Dedifferentiated amniotic fluid mesenchymal stem cell (primary cell): ENCODE measurements at regions not wholly inside any gene's neighbourhood (a gene's known extent, or its start where the extent isn't known, plus 50 kb on each side); places are given as distances from the start of the nearest gene placed in this dataset.

ENCODE experiments used
- DNase-seq: peaks from one replicate; pipeline ENCODE4 v3.0.0-alpha.2; 2016; ENCODE audit errors: extremely low spot score

DNA sequence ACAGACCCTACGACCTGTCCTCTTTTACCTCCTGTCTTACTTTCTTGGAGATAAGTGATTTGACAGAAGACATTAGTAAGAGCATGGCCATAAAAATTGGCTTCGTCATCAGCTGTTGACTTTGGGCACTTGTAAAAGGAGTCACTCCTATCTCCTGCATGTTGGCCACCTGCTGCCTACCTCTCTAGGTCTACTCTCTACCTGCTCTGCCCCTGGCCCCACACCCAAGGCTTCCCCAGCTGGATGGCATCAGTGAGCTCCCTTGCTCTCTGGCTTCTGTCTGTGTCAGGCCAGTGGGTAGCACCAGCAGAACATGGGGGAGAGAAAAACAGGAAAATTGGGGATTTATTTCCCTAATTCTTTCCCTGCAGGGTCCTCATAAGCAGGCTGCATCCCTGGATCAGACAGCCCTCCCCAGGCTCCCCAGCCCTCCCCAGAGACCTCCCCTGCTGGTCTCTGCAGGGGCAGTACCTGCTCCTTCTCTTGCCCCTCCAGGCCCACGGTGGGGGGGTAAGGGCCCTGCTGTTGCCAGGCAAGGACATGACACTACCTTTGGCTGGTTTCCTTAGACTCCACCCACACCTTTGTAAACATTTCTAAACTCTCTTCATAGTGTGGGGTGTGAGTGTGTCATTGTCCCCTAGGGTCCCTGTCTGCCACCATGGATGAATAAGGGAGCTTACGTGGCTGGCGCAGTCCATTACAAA lies 157.0 kb upstream of the NECTIN1 start:
- no peak for DNase-seq

DNA sequence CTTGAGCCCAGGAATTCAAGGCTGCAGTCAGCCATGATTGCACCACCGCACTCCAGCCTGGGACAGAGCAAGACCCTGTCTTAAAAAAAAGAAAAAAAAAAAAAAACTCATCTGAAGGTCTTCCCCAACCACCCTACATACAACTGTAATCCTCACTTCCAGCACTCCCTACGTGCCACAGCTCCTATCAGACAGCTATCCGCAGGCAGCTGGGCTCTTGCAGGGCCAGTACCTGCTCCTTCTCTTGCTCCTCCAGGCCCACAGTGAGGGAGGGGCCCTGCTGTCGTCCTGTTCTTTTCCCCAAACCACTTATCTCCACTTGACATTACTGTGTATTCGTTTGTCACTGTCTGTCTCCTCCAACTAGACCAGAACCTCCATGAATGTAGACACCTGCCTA lies 156.1 kb upstream of the NECTIN1 start:
- DNase-seq = no peak

GRCh38 chr11:119882316-119882715 lies 153.3 kb upstream of the NECTIN1 start:
- no peak for DNase-seq

DNA sequence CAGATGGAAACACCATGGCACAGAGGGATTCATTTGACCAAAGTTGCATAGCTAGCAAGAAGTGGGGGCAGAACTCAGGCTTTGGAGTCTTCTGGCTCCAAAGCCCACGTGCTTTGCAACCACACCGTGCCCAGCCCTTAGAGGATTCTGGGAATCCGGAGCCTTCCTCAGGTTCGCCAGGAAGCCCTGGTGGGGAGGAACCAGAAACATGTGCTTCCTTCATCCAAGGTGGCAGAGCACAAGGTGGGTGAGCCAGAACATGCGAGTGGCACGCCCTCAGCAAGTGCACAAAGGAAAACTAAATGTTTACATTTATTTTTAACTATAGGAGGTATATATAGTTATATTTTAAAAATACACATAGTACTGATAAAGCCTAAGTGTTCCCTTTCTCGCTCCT lies 151.9 kb upstream of the NECTIN1 start:
- no peak for DNase-seq

DNA sequence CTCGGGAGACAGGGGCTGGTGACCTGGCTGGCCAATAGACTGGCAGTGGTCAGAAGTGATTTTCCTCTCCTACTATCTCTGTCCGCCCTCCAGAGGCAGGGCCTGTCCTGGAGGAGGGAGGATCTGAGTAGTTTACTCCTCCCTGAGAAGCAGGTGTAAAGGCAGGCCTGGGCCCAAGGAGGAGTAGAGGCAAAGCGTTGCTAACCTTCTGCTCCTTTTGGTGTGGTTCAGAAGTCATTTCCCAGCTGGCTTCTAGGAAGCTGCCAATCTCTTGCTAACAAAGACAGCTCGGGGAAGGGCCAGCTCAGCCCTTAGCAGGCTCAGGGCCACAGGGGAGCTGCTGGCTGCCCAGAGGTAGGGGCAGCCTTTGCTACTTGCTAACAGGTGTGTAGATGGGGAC lies 151.1 kb upstream of the NECTIN1 start:
- no peak for DNase-seq

- no peak for DNase-seq
Observed at GRCh38 chr11:119878990-119879389, 150.0 kb upstream of the NECTIN1 start.

DNA sequence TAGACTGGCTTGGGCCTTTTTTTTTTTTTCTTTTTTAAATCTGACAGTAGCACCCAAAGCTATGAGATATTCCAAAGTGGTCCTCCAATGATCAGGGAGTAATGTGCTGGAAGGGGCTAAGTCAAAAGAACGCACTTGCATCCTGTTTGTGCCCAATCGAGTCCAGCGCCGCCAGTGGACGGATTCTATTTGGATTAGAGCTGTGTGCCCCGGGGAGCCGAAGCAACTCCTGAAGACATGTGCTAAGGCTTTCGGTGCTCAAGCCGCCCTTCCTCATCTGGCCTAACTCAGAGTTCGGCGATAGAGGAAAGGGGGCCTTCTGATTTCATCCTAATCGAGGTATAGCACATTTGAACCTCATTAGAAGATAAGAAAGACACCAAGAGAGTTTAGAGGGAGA lies 147.8 kb upstream of the NECTIN1 start:
- no peak for DNase-seq

GRCh38 chr11:119875841-119876600 lies 147.0 kb upstream of the NECTIN1 start:
- no peak for DNase-seq

DNA sequence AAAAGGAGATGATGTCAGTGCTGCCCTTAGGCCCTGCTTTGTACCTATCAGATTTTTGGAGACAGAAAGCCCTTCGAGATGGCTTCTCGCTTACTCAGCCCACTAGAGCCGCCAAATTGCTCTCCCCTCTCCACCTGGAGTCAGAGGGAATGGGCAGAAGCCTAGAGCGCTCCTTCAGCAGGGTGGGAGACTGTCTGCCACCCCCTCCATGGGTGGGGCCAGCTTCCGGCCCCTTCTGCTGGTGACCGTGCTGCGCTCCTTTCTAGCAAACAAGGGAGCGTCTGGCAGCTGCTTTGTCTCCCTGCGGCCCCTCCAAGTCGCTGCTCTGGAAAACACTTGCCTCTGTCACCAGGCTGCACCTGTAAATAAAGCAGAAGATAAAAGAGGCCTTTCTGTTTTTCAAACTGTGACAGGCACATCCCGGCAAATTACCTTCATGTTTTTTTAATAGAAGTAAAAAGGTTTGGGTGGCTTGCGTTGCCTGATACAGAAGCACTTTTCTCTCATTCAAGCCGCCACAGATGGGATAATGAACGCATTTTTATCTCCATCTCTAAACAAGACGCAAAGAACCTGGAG lies 145.7 kb upstream of the NECTIN1 start:
- DNase-seq = no peak

DNA sequence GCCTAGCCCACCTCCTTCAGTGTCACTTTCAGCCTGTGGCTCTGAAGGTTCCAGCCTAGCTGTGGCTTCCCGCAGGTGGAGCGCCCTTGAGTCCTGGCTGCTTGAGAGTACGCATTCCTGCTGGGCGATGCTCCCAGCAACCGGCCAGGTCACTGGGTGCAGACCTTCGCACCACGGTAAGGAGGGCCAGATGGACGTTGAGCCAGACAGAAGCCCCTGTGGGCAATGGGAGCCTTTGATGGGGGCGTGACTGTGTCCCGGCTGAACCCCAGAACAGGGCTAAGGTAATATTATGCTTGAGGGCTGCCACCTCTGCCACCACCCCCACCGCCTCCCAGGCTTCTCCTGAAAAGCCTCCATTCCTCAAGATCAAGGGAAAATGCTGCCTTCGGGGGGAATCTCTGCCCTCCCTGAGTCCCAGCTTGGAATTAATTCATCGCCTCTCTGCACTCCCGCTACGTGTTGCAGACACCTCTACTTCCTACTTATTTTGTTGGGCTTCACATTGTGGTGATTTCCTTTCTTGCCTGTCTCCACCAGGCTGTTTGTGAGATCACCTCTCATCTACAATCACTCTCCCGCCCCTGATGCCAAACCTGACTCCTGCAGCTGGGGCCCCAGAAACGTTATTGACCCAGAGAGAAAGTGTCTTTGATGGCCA lies 144.9 kb upstream of the NECTIN1 start:
- no peak for DNase-seq

- DNase-seq = no peak
Observed at GRCh38 chr11:119872611-119873310, 143.8 kb upstream of the NECTIN1 start.

DNA sequence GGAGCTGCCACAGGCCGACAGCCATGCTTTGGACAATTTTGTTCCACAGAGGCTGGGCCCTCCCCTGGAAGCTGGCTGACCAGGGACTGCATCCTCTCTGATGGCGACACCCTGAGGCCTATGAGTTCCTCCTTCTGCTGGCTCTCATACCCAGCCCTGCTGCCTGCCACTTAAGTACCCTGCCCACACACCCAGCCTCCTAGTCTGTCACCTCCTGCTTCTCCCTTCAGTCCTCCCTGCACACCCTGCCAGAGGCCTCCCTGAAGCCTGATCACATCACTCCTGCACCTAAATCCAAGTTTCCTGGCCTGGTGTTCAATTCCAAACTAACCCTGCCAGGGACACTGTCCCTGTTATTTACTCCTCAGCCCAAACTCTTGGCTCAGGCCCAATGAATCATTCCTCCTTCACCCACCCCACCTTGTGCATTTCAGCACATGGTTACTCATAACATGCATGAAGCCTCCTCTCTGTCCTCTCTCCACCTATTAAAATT lies 136.7 kb upstream of the NECTIN1 start:
- no peak for DNase-seq

DNA sequence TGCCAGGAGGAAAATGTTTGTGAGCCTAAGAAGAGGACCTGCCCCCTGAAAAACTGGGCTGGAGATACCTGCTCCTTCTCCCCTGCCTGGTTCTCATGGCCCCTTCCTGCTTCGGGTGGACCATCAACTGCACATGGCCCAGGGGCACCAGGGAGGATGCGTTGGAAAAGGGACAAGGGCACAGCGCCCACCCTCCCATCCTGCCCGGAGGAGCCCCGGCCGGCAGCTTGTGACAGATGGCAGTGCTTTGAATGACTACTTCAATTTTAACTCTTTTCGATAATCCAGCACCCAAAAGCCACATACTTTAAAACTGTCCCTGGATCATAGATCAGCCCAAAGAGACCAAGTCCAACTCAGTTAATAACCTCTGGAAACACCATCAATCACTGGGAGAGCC lies 135.8 kb upstream of the NECTIN1 start:
- no peak for DNase-seq

DNA sequence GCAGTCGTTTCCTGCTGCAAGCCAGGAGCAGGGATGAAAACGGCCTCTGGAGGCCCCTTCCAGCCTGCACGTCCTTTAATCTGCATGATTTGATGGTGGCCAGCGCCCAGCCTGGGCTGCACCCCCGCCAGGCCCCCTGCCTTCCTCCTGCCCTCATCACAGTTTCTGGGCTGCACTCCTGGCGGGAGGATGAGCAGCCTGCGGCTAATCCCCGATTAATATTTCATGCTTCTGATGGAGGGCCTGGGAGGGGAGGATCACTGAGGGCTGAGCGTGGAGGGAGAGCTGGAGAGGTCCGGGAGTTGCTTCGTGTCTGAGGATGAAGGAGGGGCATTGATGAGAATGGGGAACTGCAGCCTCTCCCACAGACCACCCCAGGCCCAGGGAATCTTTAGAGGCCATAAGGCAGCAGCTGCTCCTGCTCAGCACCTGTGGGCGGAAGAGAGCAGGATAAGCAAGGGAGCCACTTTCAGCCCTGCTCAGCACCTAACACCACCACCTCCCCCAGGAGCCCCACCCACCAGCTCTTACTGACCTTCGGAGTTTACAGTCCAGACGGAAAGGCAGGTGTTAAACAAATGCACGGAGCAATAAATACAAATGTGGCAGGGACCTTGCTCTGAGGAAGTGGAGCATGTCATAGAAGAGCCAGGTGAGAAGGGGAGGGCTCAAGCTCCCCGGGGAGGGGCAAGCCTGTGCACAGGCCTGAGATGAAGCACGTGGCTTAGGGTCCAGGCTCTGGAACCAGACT lies 135.0 kb upstream of the NECTIN1 start:
- DNase-seq = no peak

- DNase-seq = no peak
Observed at GRCh38 chr11:119863236-119863635, 134.2 kb upstream of the NECTIN1 start.

GRCh38 chr11:119861160-119861559 lies 132.2 kb upstream of the NECTIN1 start:
- no peak for DNase-seq

DNA sequence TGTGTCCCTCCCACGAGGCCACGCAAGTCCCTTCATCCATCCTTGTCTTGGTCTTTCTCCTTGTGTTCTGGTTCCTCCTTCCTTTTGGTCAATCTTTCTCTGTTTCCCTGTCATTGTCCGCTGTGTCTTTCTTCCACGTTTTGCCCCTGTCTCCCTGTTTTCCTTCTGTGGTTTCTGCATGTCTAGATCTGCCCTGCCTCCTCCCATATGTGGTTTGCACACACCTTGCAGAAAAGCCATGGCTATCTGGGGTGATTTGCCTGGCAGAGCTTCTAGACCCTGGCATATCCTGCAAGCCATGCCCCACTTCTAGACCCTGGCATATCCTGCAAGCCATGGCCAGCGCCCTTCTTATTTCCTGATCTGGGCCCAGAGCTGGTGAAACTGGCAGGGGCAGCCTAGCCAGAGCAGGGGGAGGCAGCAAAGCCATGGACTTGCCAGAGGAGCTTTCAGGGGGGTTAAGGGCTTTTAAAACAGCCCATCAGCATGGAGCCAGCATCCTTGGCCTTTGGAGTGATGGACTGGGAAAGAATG lies 131.6 kb upstream of the NECTIN1 start:
- DNase-seq = no peak

DNA sequence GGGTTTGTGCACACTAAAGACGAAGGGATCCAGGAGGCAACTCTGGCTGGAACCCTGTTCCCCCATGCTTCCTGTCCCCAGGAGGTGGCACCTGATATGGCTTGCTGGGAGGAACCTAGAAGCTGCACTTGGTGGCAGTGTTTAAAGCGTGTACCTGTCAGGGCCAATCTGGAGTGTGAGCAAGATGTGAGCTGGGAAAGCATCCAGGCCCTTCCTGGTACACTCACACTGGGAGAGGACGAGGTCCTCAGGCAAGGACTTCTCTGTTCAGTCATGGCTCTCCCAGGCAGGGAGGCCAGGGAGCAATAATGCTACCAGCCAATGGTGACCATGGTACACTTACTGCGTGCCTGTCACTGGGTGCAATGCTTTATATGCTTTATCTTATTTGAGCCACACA lies 130.7 kb upstream of the NECTIN1 start:
- no peak for DNase-seq

DNA sequence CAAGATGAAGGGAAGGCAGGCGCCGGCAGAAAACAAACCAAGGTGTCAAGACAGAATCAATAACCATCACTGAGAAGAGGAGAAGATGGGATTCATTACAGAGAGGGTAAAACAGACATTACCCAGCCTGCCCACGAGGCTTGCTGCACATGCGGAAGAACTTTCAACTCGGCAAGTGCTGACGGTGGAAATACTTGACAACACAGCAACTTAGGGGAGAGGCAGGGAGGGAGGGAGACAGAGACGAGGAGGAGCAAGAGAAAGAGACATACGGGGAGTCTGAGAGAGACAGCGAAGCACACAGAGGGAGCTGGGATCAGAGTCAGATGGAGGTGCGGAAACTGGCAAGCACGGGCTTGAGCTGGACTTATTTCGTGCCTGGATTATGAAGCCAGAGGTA lies 129.3 kb upstream of the NECTIN1 start:
- no peak for DNase-seq

DNA sequence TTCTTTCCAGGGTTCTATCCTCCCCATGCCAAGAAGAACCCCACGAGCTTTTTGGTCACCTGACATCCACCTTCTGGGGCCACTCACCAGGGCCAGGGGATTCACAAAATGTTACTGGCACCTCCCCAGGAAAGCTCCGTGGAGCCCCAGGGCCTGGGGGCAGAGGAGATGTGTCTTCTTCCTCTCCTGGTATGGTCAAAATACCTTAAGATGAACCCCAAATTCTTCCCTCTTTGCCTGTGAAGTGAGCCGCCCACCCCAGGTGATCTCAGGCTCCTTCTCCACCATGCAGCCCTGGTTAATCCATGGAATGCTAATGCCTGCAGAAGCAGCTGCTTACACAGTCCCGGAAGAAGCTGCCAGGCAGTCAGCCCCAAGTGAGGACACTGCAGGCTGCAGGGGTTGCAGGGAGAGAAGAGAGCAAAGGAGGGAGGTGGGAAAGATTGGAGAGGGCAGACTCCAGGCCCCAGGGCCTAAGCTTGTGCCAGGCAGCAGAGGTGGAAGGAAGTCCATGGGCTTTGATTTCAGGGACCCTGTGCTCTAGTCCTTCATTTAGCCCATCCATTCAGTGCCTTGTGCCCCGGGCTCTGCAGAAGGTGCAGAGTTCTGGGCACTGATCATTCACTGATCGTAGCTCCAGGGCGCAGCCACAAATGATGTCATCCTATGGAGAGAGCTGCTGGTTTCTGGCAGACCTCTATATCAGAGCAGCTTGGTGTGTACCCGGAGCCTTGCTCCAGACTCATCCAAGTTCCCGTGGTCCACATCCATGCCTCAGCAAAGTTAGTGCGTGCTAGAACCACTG lies 127.9 kb upstream of the NECTIN1 start:
- no peak for DNase-seq
